IMR-90 (cell line): ENCODE measurements at regions not wholly inside any gene's neighbourhood (a gene's known extent, or its start where the extent isn't known, plus 50 kb on each side); places are given as distances from the start of the nearest gene placed in this dataset.

Source experiments
- ATAC-seq: fragments of 200-7000 bp; cut with Tn5 transposase; 2 replicates; pipeline ENCODE4 v1.9.1; 2020; ENCODE audit warnings: low read depth, mild to moderate bottlenecking, moderate library complexity
- BruUV-seq: library from RNA; stranded (reverse); fragments of 400-500 nt; replicated peaks from 2 replicates; lab custom pipeline; 2021; lab: Mats Ljungman, UMichigan
- CTCF ChIA-PET: fragments of 300-600 bp; formaldehyde crosslinking; extraction: SDS; loops from one replicate; lab custom pipeline; 2021; ENCODE audit warnings: antibody characterized with exemption; lab: Yijun Ruan, JAX
- POLR2A ChIA-PET: fragments of 300-600 bp; sonication (Branson Sonifier 250); formaldehyde crosslinking; loops from one replicate; lab custom pipeline; 2022; ENCODE audit warnings: antibody characterized with exemption; ENCODE audit not compliant: unreplicated experiment; lab: Charles Lee
- DNase-seq: peaks from one replicate; pipeline ENCODE4 v3.0.0; 2013
- H2AFZ ChIP-seq: replicated peaks from 2 replicates; pipeline ENCODE3; 2013; ENCODE audit warnings: low read length, mild to moderate bottlenecking; ENCODE audit not compliant: poor library complexity
- H2AK5ac ChIP-seq: 2 replicates; pipeline ENCODE4 v1.6.1; 2013; ENCODE audit warnings: low read depth, low read length, inconsistent platforms
- H2AK9ac ChIP-seq: replicated peaks from 2 replicates; pipeline ENCODE3; 2013; ENCODE audit warnings: mild to moderate bottlenecking, low read depth, low read length, moderate library complexity; ENCODE audit not compliant: poor library complexity
- H2BK120ac ChIP-seq: 2 replicates; pipeline ENCODE4 v1.6.1; 2013; ENCODE audit warnings: low read depth, low read length, inconsistent platforms
- H2BK15ac ChIP-seq: 3 replicates; pipeline ENCODE4 v1.6.1; 2013; ENCODE audit warnings: low read depth, low read length, inconsistent platforms
- H2BK20ac ChIP-seq: 2 replicates; pipeline ENCODE4 v1.6.1; 2013; ENCODE audit warnings: low read depth, mild to moderate bottlenecking, inconsistent platforms, low read length, moderate library complexity
- H2BK5ac ChIP-seq: 2 replicates; pipeline ENCODE4 v1.6.1; 2013; ENCODE audit warnings: mild to moderate bottlenecking, low read depth, low read length, inconsistent platforms; ENCODE audit not compliant: poor library complexity, severe bottlenecking
- H3K14ac ChIP-seq: replicated peaks from 2 replicates; pipeline ENCODE4 v1.6.1; 2013; ENCODE audit warnings: low read depth, low read length, inconsistent platforms
- H3K18ac ChIP-seq: 2 replicates; pipeline ENCODE4 v1.6.1; 2013; ENCODE audit warnings: low read depth, low read length, control low read depth
- H3K23ac ChIP-seq: 2 replicates; pipeline ENCODE4 v1.6.1; 2013; ENCODE audit warnings: low read depth, low read length, inconsistent platforms
- H3K27ac ChIP-seq: 2 replicates; pipeline ENCODE4 v1.5.1; 2013; ENCODE audit warnings: mild to moderate bottlenecking, control low read depth, low read length; ENCODE audit not compliant: insufficient read depth
- H3K27me3 ChIP-seq: 2 replicates; pipeline ENCODE4 v1.6.1; 2013; ENCODE audit warnings: low read length; ENCODE audit not compliant: control insufficient read depth, insufficient read depth
- H3K36me3 ChIP-seq: 2 replicates; pipeline ENCODE4 v1.6.1; 2013; ENCODE audit warnings: low read length, mixed read lengths; ENCODE audit not compliant: control insufficient read depth, insufficient read depth
- H3K4ac ChIP-seq: 2 replicates; pipeline ENCODE4 v1.6.1; 2013; ENCODE audit warnings: low read depth, low read length, inconsistent platforms
- H3K4me1 ChIP-seq: 2 replicates; pipeline ENCODE4 v1.6.1; 2013; ENCODE audit warnings: low read length, mixed read lengths; ENCODE audit not compliant: control insufficient read depth, insufficient read depth
- H3K4me2 ChIP-seq: 2 replicates; pipeline ENCODE4 v1.6.1; 2013; ENCODE audit warnings: low read depth, mild to moderate bottlenecking, control low read depth, low read length, moderate library complexity
- H3K4me3 ChIP-seq: 2 replicates; pipeline ENCODE4 v1.5.1; 2013; ENCODE audit warnings: low read depth, mild to moderate bottlenecking, control low read depth, low read length, moderate library complexity; ENCODE audit not compliant: insufficient read depth
- H3K56ac ChIP-seq: 2 replicates; pipeline ENCODE4 v1.6.1; 2013; ENCODE audit warnings: low read length, inconsistent platforms; ENCODE audit not compliant: insufficient read depth; ENCODE audit errors: extremely low read depth
- H3K79me1 ChIP-seq, 2 experiments: 2 replicates each; pipeline ENCODE4 v1.6.1; 2013; ENCODE audit warnings: low read length in 2 of 2, inconsistent platforms in 1 of 2, low read depth in 1 of 2
- H3K9ac ChIP-seq: 2 replicates; pipeline ENCODE4 v1.6.1; 2013; ENCODE audit warnings: low read depth, low read length, control low read depth
- H3K9me1 ChIP-seq: 2 replicates; pipeline ENCODE4 v1.6.1; 2013; ENCODE audit warnings: low read length, inconsistent platforms; ENCODE audit not compliant: insufficient read depth
- H3K9me3 ChIP-seq: 2 replicates; pipeline ENCODE4 v1.6.1; 2013; ENCODE audit warnings: low read length; ENCODE audit not compliant: control insufficient read depth, insufficient read depth
- H4K20me1 ChIP-seq: 2 replicates; pipeline ENCODE4 v1.6.1; 2013; ENCODE audit warnings: low read length, inconsistent platforms; ENCODE audit not compliant: insufficient read depth
- H4K5ac ChIP-seq: 2 replicates; pipeline ENCODE4 v1.6.1; 2013; ENCODE audit warnings: mild to moderate bottlenecking, low read depth, low read length, control low read depth
- H4K8ac ChIP-seq, 2 experiments: 2 replicates each; pipeline ENCODE4 v1.6.1; 2013; ENCODE audit warnings: low read depth in 2 of 2, low read length in 2 of 2, control low read depth in 1 of 2, inconsistent platforms in 1 of 2
- H4K91ac ChIP-seq: 2 replicates; pipeline ENCODE4 v1.6.1; 2013; ENCODE audit warnings: low read depth, low read length, inconsistent platforms; ENCODE audit not compliant: insufficient read depth
- CEBPB ChIP-seq: IDR thresholded peaks from 2 replicates; pipeline ENCODE4 v1.6.1; 2012; ENCODE audit warnings: low read depth, low read length, improper control_type of control experiment
- FOS ChIP-seq: fragments of 150-350 bp; IDR thresholded peaks from 2 replicates; pipeline ENCODE4 v1.6.1; 2016; ENCODE audit warnings: low read depth, low read length
- WGBS, 2 experiments: methylation state at CpG; one replicate each; pipeline versions ENCODE4 v1.1.5 to v1.1.7; 2013; ENCODE audit warnings: missing lambda C conversion rate in 2 of 2; ENCODE audit not compliant: insufficient read length in 1 of 2; ENCODE audit errors: extremely low coverage in 2 of 2; 5-methylcytosine and 5-hydroxymethylcytosine counted together
- dilution Hi-C: fragments of 300-500 bp; cut with HindIII; formaldehyde crosslinking; loops from one replicate; pipeline ENCODE4 v1.14.3; 2018; ENCODE audit warnings: low sequenced_read_pairs; ENCODE audit not compliant: unreplicated experiment
- in situ Hi-C: fragments of 300-500 bp; cut with MboI; formaldehyde crosslinking; loops from 3 replicates; pipeline ENCODE4 v1.14.3; 2019; ENCODE audit warnings: low sequenced_read_pairs, inconsistent platforms, mixed read lengths
- intact Hi-C: fragments of 100-400 bp; cut with micrococcal nuclease; formaldehyde crosslinking; loops from 2 replicates; pipeline ENCODE4 v1.10.0; 2022

DNA sequence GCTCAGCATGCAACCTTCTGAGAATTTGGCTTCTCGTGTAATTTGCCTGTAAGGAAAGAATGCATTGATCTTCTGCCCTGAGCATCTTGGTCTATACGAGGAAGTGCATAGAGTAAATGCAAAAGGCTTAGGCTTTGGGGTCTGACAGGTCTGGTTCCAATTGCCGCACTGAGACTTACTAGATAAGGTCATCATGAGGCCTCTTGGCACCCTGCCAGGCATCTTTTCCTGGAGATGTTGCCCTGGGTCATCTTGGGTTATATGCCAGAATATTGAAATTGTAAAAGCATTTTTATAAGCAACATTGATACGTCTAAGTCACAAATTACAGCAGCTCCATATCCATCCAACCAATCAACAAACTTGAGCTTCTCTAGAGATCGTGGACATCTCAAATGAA lies 108.8 kb upstream of the WARS2 start:
- H3K4me2 ChIP-seq: no peak overlapping the region
- no peaks in the 10 kb centered on the region for H3K4me1 ChIP-seq
- no peak overlapping the region for H2BK15ac ChIP-seq
- no peaks in the 10 kb centered on the region for H3K79me1 ChIP-seq
- no peak overlapping the region for H3K4me3 ChIP-seq
- no peaks in the 10 kb centered on the region for H3K9me1 ChIP-seq
- no peak overlapping the region for H2AK9ac ChIP-seq
- TF ChIP-seq CEBPB: no peak
- TF ChIP-seq FOS: no peak
- no peak overlapping the region for H3K56ac ChIP-seq
- no peaks in the 10 kb centered on the region for H3K36me3 ChIP-seq
- no peak overlapping the region for H3K14ac ChIP-seq
- no peaks in the 10 kb centered on the region for H3K9me3 ChIP-seq
- no peak overlapping the region for H2AFZ ChIP-seq
- H2AK5ac ChIP-seq: no peak overlapping the region
- POLR2A ChIA-PET: no interaction called here
- H3K4ac ChIP-seq: no peak overlapping the region
- H3K23ac ChIP-seq: no peak overlapping the region
- dilution Hi-C loops (no loop called here), intact Hi-C loops (no loop called here), in situ Hi-C loops (no loop called here)
- H3K27me3 ChIP-seq: 0 out of 2 replicates have a peak, but pooled peaks cover 1% of the 10 kb centered on the region
- H4K91ac ChIP-seq: no peak overlapping the region
- no peak overlapping the region for H3K18ac ChIP-seq
- no peak overlapping the region for H2BK20ac ChIP-seq
- no peaks in the 10 kb centered on the region for H4K20me1 ChIP-seq
- 64% methylated on average over 2 of the region's 5 CpGs; no CpG with 5 or more reads in 1 of the 2 experiments for WGBS, 2 experiments
- H2BK5ac ChIP-seq: no peak overlapping the region
- no peak overlapping the region for H3K9ac ChIP-seq
- ATAC-seq (no peak), DNase-seq (no peak)
- H4K8ac ChIP-seq: no peak overlapping the region
- no peak overlapping the region for H2BK120ac ChIP-seq
- BruUV-seq: no TSS peak
- CTCF ChIA-PET: interaction anchor here (1.5 kb wide), 1 partner anchor 26 kb away, joined by 4 read pairs; no protein-coding TSS in a partner anchor
- H4K5ac ChIP-seq: no peak overlapping the region
- no peak overlapping the region for H3K27ac ChIP-seq
